Tibial artery (tissue), 4 donors: ENCODE measurements at regions not wholly inside any gene's neighbourhood (a gene's known extent, or its start where the extent isn't known, plus 50 kb on each side); places are given as distances from the start of the nearest gene placed in this dataset.
"Not testable (repeated sequence)": the region's sequence is repeated elsewhere in the genome, so short reads cannot be mapped to it uniquely, and the experiment has no call there.

Experiments
- DNase-seq, 2 donors: peaks; one replicate each; pipeline ENCODE4 v3.0.0-alpha.2; 2019
- H3K27ac ChIP-seq, 2 donors: fragments of 200-600 bp; sonication (generic) in 1 of 2; 1 replicate in 1 of 2; 2 replicates in 1 of 2; pipeline ENCODE4 v1.5.1; 2018 to 2019; ENCODE audit warnings: mild to moderate bottlenecking in 1 of 2
- H3K27me3 ChIP-seq, 2 donors: fragments of 200-600 bp; sonication (generic) in 1 of 2; one replicate each; pipeline versions ENCODE4 v1.5.1 to v1.6.0; 2016 to 2019
- H3K36me3 ChIP-seq, 3 donors: fragments of 200-600 bp; sonication (generic) in 2 of 3; one replicate each; pipeline ENCODE4 v1.5.1; 2016 to 2019; ENCODE audit warnings: mild to moderate bottlenecking in 2 of 3
- H3K4me1 ChIP-seq, 4 donors: fragments of 200-600 bp; sonication (generic) in 2 of 4; 1 replicate in 3 of 4; 2 replicates in 1 of 4; pipeline ENCODE4 v1.5.1; 2016 to 2019
- H3K4me3 ChIP-seq, 2 donors: fragments of 200-600 bp; sonication (generic) in 1 of 2; 1 replicate in 1 of 2; 2 replicates in 1 of 2; pipeline ENCODE4 v1.5.1; 2018 to 2019; ENCODE audit warnings: mild to moderate bottlenecking in 2 of 2
- H3K9me3 ChIP-seq, 3 donors: fragments of 200-600 bp; sonication (generic) in 1 of 3; one replicate each; pipeline ENCODE4 v1.5.1; 2016 to 2019
- CTCF ChIP-seq, 2 experiments: fragments of 200-600 bp in 1 of 2; fragments of 450-650 bp in 1 of 2; IDR thresholded peaks; one replicate each; pipeline ENCODE4 v1.5.1; 2017 to 2019; ENCODE audit warnings: antibody characterized with exemption in 2 of 2, mild to moderate bottlenecking in 1 of 2, moderate library complexity in 1 of 2
- intact Hi-C: fragments of 100-400 bp; cut with DNase I; formaldehyde crosslinking; loops from one replicate; pipeline ENCODE4 v1.15.0; 2023; ENCODE audit warnings: low total_unique reads

- H3K4me1 ChIP-seq: no peaks in the 10 kb centered on the region
- intact Hi-C loops: no loop called here
- no peak for DNase-seq
Observed at GRCh38 chr7:66423729-66424128, 205.0 kb upstream of the KCTD7 start.

DNA sequence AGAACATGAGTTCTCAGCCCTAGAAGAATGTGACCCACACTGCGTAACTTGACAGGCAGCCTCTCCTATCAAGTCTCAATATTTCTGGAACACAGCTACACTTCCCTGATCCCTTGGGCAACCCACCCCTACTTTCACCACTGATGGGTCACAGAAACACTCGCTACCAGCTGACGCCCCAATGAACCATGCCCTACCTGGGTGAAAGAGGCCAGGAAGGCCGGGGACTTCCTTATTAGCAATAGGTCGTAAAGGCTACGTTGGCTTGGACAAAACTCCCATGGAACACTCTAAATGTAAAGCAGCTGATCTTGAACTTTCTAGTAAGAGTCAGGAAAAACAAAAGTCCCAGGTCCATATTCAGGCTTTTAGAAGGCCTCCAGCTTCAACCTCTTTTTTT is 202.3 kb upstream of the KCTD7 start:
- Histone ChIP-seq H3K27me3 (no peaks in the 10 kb centered on the region), H3K27ac (no peak overlapping the region), H3K4me3 (no peak overlapping the region), H3K36me3 (peaks cover 0 to 45% (median 5%) of the 10 kb centered on the region in 3 donors), H3K4me1 (no peaks in the 10 kb centered on the region), H3K9me3 (no peaks in the 10 kb centered on the region)
- no peak for TF ChIP-seq CTCF (IDR thresholded peaks at IDR 0.05)
- DNase-seq: no peak
- intact Hi-C loops: no loop called here

More at GRCh38 chr7:66423729-66424128, 205.0 kb upstream of the KCTD7 start:
- Histone ChIP-seq H3K9me3 (no peaks in the 10 kb centered on the region), H3K27me3 (no peaks in the 10 kb centered on the region), H3K36me3 (peaks cover 0 to 36% (median 5%) of the 10 kb centered on the region in 3 donors), H3K27ac (no peak overlapping the region), H3K4me3 (no peak overlapping the region)
- no peak for TF ChIP-seq CTCF (IDR thresholded peaks at IDR 0.05)

DNA sequence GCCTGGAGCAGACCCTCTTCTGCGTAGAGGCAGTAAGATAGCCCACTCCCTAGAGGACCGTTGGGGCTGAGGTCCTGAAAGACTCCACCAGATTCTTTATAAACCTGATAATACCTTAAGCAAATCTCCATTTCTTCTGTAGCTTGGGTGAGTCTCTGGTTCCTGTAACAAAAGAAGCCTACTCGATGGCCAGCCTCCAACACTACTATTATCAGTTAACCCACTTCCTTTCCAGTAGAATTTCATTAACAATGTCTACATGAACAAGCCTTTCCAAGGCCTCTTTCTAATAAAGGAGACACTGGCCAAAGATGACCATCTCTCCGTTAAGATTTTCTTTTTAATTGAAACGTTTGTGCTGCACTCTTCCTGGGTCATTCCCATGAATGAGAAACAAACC is 201.7 kb upstream of the KCTD7 start:
- Histone ChIP-seq H3K9me3 (no peaks in the 10 kb centered on the region), H3K36me3 (peaks cover 0 to 45% (median 5%) of the 10 kb centered on the region in 3 donors), H3K27me3 (no peaks in the 10 kb centered on the region), H3K4me1 (no peaks in the 10 kb centered on the region), H3K27ac (no peak overlapping the region), H3K4me3 (no peak overlapping the region)
- intact Hi-C loops: no loop called here
- no peak for DNase-seq
- TF ChIP-seq CTCF (IDR thresholded peaks at IDR 0.05): no peak

DNA sequence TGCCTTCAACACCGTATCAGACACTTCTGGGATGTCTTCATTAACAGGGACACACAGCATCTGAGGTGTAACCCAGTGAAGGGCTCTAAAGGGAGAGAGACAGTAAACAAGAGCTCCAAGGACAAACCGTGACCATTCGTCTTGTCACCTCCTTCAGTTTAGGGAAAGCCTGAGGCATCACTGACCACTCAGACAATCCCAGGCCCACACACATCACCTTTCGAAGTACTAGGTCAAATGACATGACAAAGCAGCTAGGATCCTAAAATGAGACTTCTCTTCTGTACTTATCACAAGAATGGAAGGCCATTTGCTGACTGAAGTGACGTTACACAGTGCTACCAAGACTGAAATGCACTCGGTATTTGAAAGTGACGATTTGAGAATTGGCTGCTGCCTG is 200.7 kb upstream of the KCTD7 start:
- no peak for TF ChIP-seq CTCF (IDR thresholded peaks at IDR 0.05)
- Histone ChIP-seq H3K4me1 (no peaks in the 10 kb centered on the region), H3K27ac (no peak overlapping the region), H3K27me3 (no peaks in the 10 kb centered on the region), H3K36me3 (peaks cover 0 to 45% (median 5%) of the 10 kb centered on the region in 3 donors), H3K9me3 (no peaks in the 10 kb centered on the region), H3K4me3 (no peak overlapping the region)
- DNase-seq: no peak
- intact Hi-C loops: no loop called here

GRCh38 chr7:66429498-66430163 is 199.1 kb upstream of the KCTD7 start:
- no peak for TF ChIP-seq CTCF (IDR thresholded peaks at IDR 0.05)
- no peaks in the 10 kb centered on the region for H3K4me1 ChIP-seq
- no peaks in the 10 kb centered on the region for H3K27me3 ChIP-seq
- peaks cover 0 to 41% (median 4%) of the 10 kb centered on the region in 3 donors for H3K36me3 ChIP-seq
- intact Hi-C loops: no loop called here
- no peaks in the 10 kb centered on the region for H3K9me3 ChIP-seq
- no peak overlapping the region for H3K27ac ChIP-seq
- H3K4me3 ChIP-seq: no peak overlapping the region
- DNase-seq: no peak

DNA sequence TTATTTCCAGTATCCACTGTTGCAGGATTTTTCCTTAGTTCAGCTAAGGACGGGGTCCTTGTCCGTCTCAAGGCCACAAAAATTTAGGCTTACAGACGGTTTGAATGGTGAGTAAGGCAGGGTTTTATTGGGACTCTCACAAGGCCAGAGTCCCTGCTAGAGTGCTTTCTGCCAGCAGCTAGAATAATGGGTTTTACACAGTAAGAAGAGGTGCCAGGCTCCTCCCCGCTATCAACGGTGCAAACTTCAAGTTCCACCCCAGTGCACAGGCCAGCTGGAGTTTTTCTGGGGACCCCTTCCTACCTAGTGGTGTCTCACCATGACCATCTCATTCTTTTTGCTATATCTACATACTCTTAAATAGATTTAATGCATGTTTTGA is 198.5 kb upstream of the KCTD7 start:
- no peak for TF ChIP-seq CTCF (IDR thresholded peaks at IDR 0.05)
- Histone ChIP-seq H3K27me3 (no peaks in the 10 kb centered on the region), H3K27ac (no peak overlapping the region), H3K4me1 (no peaks in the 10 kb centered on the region), H3K4me3 (no peak overlapping the region), H3K9me3 (no peaks in the 10 kb centered on the region), H3K36me3 (peaks cover 0 to 44% (median 4%) of the 10 kb centered on the region in 3 donors)
- DNase-seq: no peak
- intact Hi-C loops: no loop called here

- H3K27me3 ChIP-seq, H3K4me3 ChIP-seq, H3K9me3 ChIP-seq, intact Hi-C loops, H3K27ac ChIP-seq, DNase-seq, H3K4me1 ChIP-seq: not testable (repeated sequence)
- peaks cover 0 to 13% (median 4%) of the 10 kb centered on the region in 3 donors for H3K36me3 ChIP-seq
Observed at GRCh38 chr7:66438703-66439405, 189.8 kb upstream of the KCTD7 start.
